ENCODE measurements at regions not wholly inside any gene's neighbourhood (a gene's known extent, or its start where the extent isn't known, plus 50 kb on each side); places are given as distances from the start of the nearest gene placed in this dataset.
A peak's percentile ranks its signal among the peaks of the same experiment; 100 is the strongest.

DNA sequence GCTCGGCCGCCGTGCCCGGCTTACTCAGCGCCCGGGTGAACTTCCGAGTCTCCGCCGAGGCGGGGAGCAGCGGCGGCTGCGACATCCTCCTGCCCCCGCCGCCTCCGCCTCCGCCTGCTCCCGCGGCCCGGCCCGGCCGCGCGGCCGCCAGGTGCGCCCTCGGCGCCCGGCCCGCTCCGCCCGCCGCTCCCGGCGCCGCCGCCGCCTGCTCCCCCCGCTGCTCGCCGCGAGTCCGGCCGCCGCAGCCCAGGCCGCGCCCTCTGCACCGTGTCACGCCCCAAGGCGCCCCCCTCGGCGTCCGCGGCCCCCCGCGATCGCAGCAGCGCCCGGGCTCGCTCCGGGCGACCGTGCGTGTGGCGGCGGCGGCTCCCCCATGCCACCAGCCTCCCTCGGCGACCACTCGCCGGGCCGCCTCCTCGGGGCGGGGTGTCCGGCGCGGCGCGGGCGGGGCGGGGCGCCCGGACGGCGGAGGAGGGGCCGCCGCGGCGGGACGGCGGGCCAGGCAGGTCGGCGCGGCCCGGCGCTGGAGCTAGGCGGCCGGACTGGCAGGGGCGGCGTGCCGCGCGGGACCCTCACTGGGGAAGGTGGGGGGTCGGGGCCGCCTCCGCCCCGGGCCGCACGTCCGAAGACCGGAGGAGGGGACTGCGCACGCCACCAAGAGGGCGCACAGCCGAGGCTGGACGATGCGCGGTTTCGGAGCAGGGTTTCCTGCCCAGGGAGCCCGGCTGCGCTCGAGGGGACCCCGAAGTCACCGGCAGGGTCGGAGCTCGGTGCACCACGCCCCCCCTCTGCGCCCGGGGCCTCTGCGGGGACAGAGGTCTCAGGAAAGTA, 108.6 kb upstream of the DOCK9 start:
- peak overlapping the region; percentile 98 for H3K4me3 Mint-ChIP-seq (ENCODE audit: unreplicated experiment)
- DNase-seq (ENCODE audit: unreplicated experiment): peak; percentile 49
- intact Hi-C loops (cut with micrococcal nuclease): loop anchor here (1.0 to 5.0 kb wide), 5 partner anchors 40 to 194 kb away; no protein-coding TSS in a partner anchor
- no peaks in the 10 kb centered on the region for H3K9me3 Mint-ChIP-seq (ENCODE audit: unreplicated experiment)
- ChIA-PET CTCF (interaction anchor here (0.6 to 1.9 kb wide), 4 partner anchors 26 to 180 kb away, joined by 3 to 14 read pairs (median 4); no protein-coding TSS in a partner anchor), POLR2A (interaction anchor here (0.6 to 5.1 kb wide), 24 partner anchors 13 to 1653 kb away, joined by 3 to 80 read pairs (median 4); partner anchors contain the start of genes RAP2A and UBAC2)
- no TSS peak for BruUV-seq (replicated peaks)
- peak overlapping the region; percentile 57 for H3K27ac Mint-ChIP-seq (ENCODE audit: low read depth, unreplicated experiment)
- peaks cover 21% of the 10 kb centered on the region for H3K4me1 Mint-ChIP-seq (ENCODE audit: insufficient read depth, unreplicated experiment)
- TF ChIP-seq, protein P1, sequence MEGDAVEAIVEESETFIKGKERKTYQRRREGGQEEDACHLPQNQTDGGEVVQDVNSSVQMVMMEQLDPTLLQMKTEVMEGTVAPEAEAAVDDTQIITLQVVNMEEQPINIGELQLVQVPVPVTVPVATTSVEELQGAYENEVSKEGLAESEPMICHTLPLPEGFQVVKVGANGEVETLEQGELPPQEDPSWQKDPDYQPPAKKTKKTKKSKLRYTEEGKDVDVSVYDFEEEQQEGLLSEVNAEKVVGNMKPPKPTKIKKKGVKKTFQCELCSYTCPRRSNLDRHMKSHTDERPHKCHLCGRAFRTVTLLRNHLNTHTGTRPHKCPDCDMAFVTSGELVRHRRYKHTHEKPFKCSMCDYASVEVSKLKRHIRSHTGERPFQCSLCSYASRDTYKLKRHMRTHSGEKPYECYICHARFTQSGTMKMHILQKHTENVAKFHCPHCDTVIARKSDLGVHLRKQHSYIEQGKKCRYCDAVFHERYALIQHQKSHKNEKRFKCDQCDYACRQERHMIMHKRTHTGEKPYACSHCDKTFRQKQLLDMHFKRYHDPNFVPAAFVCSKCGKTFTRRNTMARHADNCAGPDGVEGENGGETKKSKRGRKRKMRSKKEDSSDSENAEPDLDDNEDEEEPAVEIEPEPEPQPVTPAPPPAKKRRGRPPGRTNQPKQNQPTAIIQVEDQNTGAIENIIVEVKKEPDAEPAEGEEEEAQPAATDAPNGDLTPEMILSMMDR (IDR thresholded peaks at IDR 0.05; ENCODE audit: unreplicated experiment): no peak
- no peaks in the 10 kb centered on the region for H3K36me3 Mint-ChIP-seq (ENCODE audit: insufficient read depth, unreplicated experiment)
- no peaks in the 10 kb centered on the region for H3K27me3 Mint-ChIP-seq (ENCODE audit: insufficient read depth, unreplicated experiment)

DNA sequence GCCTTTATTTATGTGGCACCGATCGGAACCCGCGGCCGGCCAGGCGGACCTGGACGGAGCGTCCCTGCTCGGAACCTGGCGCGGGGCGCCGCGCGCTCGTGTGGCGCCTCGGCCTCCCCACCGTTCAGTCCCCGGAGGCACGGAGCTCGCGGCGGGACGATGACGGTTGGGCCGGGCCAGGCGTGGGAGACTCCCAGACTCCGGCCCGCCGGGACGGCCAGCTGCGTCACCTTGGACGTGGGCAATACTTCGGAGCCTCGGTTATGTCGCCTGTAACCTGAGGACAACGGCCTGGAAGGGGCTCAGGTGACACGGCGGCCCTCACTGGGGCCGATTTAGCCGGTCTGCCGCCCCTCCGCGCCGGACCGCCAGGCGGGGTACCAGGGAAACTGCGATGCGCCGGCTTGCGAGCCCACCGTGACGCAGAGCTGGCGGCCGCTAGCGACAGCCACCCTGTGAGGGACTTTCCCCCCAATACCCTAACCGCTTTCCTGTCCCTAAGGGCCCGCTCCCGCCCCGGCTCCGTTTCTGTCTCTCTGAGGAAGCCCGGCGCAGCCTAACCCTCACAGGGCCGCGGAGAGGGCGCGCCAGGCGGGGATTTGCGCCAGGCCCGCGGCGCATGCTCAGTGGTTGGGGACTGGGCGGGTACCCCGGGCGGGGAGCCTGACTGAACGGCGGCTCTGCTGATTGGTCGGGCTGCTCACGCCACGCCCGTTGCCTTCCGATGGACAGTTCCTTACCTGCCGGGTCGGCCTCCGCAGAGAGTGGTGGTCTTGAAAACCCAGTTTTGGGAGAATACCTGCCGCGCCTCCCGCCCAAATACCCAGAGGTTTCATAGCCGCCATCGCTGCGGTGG, 109.5 kb upstream of the DOCK9 start:
- intact Hi-C loops (cut with micrococcal nuclease): loop anchor here (1.0 to 5.0 kb wide), 5 partner anchors 41 to 195 kb away; no protein-coding TSS in a partner anchor
- Mint-ChIP-seq H3K4me3 (ENCODE audit: unreplicated experiment) (peak overlapping the region; percentile 98), H3K36me3 (ENCODE audit: insufficient read depth, unreplicated experiment) (no peaks in the 10 kb centered on the region), H3K27ac (ENCODE audit: low read depth, unreplicated experiment) (peak overlapping the region; percentile 85), H3K9me3 (ENCODE audit: unreplicated experiment) (no peaks in the 10 kb centered on the region), H3K4me1 (ENCODE audit: insufficient read depth, unreplicated experiment) (peaks cover 21% of the 10 kb centered on the region), H3K27me3 (ENCODE audit: insufficient read depth, unreplicated experiment) (no peaks in the 10 kb centered on the region)
- POLR2A ChIA-PET: interaction anchor here (0.8 to 5.1 kb wide), 23 partner anchors 14 to 1654 kb away, joined by 3 to 80 read pairs (median 4); partner anchors contain the start of genes RAP2A and UBAC2
- no TSS peak for BruUV-seq (replicated peaks)
- TF ChIP-seq, protein P1 (IDR thresholded peaks at IDR 0.05; ENCODE audit: unreplicated experiment): no peak
- CTCF ChIA-PET: interaction anchor here (0.6 to 1.9 kb wide), 4 partner anchors 27 to 179 kb away, joined by 3 to 14 read pairs (median 6); no protein-coding TSS in a partner anchor
- peak; percentile 89 for DNase-seq (ENCODE audit: unreplicated experiment)

DNA sequence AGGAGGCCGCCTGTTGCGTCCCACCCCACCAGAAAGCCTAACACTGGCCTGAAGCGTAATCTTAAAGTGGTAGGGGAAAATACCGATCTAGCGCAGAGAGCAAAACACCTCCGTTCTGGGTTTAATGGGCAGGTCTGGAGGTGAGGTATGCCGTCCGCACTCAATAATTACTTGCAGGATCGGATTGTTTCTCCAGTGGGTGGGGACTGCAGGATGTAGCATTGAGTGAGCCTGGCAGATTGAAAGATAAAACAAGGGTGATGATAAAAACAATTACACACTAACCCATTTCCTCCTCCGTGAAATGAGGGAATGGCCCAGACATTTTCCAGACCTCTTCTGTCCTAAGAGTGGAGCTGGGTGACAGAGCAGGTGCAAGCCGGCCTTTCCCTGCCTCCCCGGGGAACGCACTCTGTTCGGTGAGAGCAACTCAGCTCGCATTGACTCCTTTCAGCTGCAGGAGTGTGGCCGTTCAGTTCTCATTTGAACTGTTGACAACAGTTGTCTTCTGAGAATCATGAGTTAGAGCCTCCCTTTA, 110.2 kb upstream of the DOCK9 start:
- intact Hi-C loops (cut with micrococcal nuclease): loop anchor here (1.0 to 5.0 kb wide), 5 partner anchors 42 to 196 kb away; no protein-coding TSS in a partner anchor
- no peaks in the 10 kb centered on the region for H3K27me3 Mint-ChIP-seq (ENCODE audit: insufficient read depth, unreplicated experiment)
- BruUV-seq (replicated peaks): TSS peak; percentile 69
- peaks cover 21% of the 10 kb centered on the region for H3K4me1 Mint-ChIP-seq (ENCODE audit: insufficient read depth, unreplicated experiment)
- no peaks in the 10 kb centered on the region for H3K9me3 Mint-ChIP-seq (ENCODE audit: unreplicated experiment)
- peak overlapping the region; percentile 85 for H3K27ac Mint-ChIP-seq (ENCODE audit: low read depth, unreplicated experiment)
- no peaks in the 10 kb centered on the region for H3K36me3 Mint-ChIP-seq (ENCODE audit: insufficient read depth, unreplicated experiment)
- CTCF ChIA-PET: interaction anchor here (0.6 to 2.1 kb wide), 8 partner anchors 27 to 96 kb away, joined by 3 to 14 read pairs (median 4); no protein-coding TSS in a partner anchor
- DNase-seq (ENCODE audit: unreplicated experiment): no peak
- TF ChIP-seq, protein P1 (IDR thresholded peaks at IDR 0.05; ENCODE audit: unreplicated experiment): no peak
- POLR2A ChIA-PET: interaction anchor here (0.8 to 5.1 kb wide), 16 partner anchors 24 to 418 kb away, joined by 3 to 80 read pairs (median 4); partner anchors contain the start of gene UBAC2
- H3K4me3 Mint-ChIP-seq (ENCODE audit: unreplicated experiment): peak overlapping the region; percentile 98

Measured in MCF 10A (cell line).